ENCODE measurements at regions not wholly inside any gene's neighbourhood (a gene's known extent, or its start where the extent isn't known, plus 50 kb on each side); places are given as distances from the start of the nearest gene placed in this dataset.

GRCh38 chr16:47861999-47862398 is 293.8 kb downstream of the ABCC12 start:
- TF ChIP-seq POLR2A (IDR thresholded peaks at IDR 0.05; ENCODE audit: low read length) (no peak), GATA1 (IDR thresholded peaks at IDR 0.05; ENCODE audit: low read depth, low read length) (no peak)

Measured in erythroblast (primary cell).